Dedifferentiated amniotic fluid mesenchymal stem cell (primary cell): ENCODE measurements at regions not wholly inside any gene's neighbourhood (a gene's known extent, or its start where the extent isn't known, plus 50 kb on each side); places are given as distances from the start of the nearest gene placed in this dataset.
A peak's percentile ranks its signal among the peaks of the same experiment; 100 is the strongest.

Source experiments
- DNase-seq: peaks from one replicate; pipeline ENCODE4 v3.0.0-alpha.2; 2016; ENCODE audit errors: extremely low spot score

- DNase-seq = no peak
Measured at GRCh38 chr9:16310278-16311110, 560.0 kb downstream of the BNC2 start.

- DNase-seq = no peak
Measured at GRCh38 chr9:16312116-16312515, 558.4 kb downstream of the BNC2 start.

DNA sequence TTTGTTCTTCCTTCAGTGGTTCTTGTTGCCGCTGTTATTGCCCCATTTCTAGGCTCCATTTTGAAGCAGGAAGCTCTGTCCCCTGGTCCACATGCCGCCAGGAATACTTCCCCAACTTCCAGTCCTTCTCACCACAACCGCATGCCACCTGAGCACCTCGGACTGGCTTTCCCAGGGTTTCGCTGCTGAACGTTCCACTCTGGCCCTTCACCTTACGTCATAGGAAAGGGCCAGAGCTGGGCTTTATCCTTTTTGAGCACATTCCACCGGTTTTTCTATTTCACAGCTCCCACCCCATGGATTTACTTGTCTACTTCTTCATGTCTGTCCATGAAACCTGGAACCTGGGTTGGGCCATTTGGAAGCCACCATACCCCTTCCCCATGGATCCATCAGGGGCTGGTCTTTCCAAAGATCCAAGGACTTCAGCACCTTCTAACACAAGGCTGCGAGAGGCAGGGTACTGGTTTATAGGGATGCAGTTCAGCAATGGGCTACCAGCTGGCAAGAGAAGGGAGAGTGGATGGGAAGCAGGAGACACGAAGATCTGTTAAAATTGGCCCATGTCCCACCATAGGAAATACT, 557.4 kb downstream of the BNC2 start:
- DNase-seq = no peak

DNA sequence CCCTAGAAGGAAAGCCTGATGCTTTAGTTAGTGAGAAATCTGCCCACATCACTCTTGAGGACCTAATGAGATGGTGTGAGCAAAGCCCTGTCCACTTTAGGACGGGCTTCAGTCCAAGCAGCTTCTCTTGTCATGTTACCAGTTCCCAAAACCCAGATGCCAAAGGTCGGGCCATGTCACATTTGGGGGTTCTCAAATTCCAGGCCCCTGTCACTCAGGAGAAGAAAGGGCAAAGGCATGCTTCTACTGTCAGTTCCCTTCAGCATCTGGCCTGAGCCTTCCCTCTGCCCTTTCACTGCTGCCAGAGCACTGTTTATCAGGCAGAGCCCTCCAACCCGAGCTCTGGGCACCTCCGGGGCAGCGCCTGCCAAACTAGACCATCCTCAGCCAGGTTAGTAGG, 556.0 kb downstream of the BNC2 start:
- DNase-seq = no peak

DNA sequence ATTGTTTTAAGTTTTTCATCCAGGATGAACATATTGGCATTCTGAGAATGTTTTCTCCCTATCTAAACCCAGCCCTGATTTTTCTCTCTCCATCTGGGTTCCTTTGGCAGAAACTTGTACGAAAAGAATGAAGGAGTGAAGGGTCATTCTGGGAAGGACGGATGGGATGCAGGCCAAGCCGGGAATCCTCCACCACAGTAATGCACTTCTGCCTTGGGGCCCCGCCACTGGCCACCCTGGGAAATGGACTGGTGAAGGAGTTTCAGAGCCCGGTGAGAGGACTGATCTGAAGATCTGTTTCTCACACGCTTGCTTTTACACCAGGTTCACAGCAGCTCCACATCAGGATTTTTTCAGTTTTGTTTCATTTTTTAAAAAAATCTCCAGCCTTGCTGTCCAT, 554.8 kb downstream of the BNC2 start:
- DNase-seq = no peak

DNA sequence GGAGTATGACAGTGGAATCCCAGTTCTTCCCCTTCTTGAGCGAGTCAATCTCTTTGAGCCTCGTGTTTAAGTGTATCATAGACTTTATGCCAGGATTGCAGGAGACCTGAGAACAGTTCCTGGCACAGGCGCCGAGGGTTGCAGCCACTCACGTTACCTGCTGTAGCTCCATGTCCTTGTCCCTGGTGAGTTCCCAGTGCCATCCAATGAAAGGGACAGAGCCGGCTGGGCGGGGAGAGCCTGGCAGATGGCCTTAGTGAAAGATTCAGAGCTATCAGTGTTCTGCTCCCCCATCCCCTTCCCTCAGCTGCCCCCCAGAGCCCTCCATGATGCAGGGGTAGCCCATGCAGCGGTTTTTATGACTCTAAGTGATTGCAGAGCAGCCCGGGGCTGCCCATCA, 554.0 kb downstream of the BNC2 start:
- no peak for DNase-seq

- DNase-seq = no peak
Measured at GRCh38 chr9:16316911-16317817, 553.3 kb downstream of the BNC2 start.

GRCh38 chr9:16318516-16319060, 551.9 kb downstream of the BNC2 start:
- no peak for DNase-seq

GRCh38 chr9:16319646-16320045, 550.8 kb downstream of the BNC2 start:
- DNase-seq = no peak

GRCh38 chr9:16320338-16320902, 550.0 kb downstream of the BNC2 start:
- no peak for DNase-seq

- DNase-seq = no peak
Measured at GRCh38 chr9:16321461-16322119, 548.9 kb downstream of the BNC2 start.

GRCh38 chr9:16322849-16323248, 547.6 kb downstream of the BNC2 start:
- DNase-seq = no peak

DNA sequence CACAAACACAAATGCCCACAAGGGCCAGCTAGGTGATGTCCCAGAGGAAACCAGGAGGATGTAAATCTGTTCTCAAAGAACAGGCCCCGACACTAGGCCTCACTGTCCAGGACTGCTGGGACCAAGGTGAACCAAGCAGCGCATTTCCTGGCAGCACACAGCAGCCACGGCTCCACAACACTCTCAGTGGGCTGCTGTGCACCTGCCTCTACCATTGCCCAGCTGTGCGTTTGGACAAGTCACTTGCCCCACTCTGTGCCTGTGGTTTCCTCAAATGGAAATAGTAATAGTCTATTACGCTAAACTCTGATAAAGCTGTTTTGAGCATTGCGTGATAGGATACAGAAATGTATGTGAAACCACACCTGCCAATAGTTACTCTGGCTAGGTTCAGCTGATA, 544.5 kb downstream of the BNC2 start:
- DNase-seq = no peak

DNA sequence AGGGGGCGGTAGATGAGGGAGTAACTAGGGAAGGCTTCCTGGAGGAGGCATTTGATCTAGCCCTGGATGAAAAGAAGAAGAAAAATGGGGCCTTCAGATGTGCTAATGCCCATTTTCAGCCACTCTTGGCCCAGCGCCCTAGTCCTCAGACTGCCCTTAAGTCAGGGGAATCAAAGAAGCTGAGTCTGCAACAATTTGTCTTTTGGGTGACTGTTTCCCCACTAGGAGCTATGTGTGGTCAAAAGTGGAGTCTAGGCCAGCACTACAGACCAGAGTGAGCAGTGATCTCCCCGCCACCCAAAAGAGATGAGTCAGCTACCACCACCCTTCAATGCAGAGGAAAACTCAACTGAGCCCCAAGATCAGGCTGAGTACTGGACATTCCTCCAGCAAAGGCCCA, 542.1 kb downstream of the BNC2 start:
- no peak for DNase-seq

- DNase-seq = no peak
Measured at GRCh38 chr9:16329671-16330113, 540.8 kb downstream of the BNC2 start.

GRCh38 chr9:16331031-16331430, 539.4 kb downstream of the BNC2 start:
- DNase-seq = no peak

DNA sequence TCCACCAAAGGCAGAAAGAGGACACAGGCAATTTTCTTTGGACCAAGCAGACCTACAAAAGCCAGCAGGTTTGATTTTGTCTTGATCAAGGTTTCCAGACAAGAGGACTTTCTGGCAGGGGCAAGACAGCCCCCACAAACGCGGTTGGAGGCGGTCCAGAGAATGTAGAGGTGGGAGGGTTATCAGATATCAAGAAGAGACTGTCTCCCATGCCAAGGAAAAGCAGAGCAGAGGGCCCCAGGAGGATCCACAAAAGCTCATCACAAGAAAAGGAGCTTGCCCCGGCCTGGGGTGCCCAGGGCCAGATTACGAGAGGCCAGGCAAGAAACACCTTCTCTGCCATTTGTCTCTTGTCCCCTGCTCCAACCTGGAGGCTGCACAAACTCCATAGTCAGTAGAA, 538.9 kb downstream of the BNC2 start:
- DNase-seq = no peak

- DNase-seq = no peak
Measured at GRCh38 chr9:16333691-16334090, 536.8 kb downstream of the BNC2 start.

GRCh38 chr9:16335788-16336580, 534.5 kb downstream of the BNC2 start:
- DNase-seq = peak; percentile 94

DNA sequence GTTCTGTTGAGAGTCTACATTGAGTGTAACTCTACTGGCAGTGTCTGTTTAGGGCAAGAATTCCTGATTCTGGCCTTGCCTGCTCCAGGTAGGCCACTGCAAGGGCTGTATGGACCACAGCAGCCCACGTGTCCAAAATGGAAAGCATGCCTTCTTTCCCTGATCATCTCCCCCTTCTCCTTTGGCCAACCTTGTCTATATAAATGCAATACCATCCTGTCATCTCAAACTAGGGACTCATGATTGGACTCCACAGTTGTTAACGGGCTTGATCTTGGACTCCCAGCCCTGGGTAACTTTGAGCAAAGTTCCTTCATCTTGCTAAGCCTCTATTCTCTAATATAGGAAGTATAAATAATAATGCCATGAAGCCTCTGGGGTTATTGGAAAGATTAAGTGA, 533.6 kb downstream of the BNC2 start:
- no peak for DNase-seq
